Prostate gland (tissue), 2 donors: ENCODE measurements at regions not wholly inside any gene's neighbourhood (a gene's known extent, or its start where the extent isn't known, plus 50 kb on each side); places are given as distances from the start of the nearest gene placed in this dataset.

Experiments
- CTCF ChIP-seq, 4 experiments: fragments of 200-600 bp in 2 of 4; fragments of 450-650 bp in 2 of 4; sonication (generic) in 2 of 4; IDR thresholded peaks; 1 replicate in 3 of 4; 2 replicates in 1 of 4; pipeline ENCODE4 v1.5.1; 2016 to 2019; ENCODE audit warnings: antibody characterized with exemption in 4 of 4, mild to moderate bottlenecking in 2 of 4, moderate library complexity in 2 of 4
- POLR2A ChIP-seq: fragments of 450-650 bp; IDR thresholded peaks from one replicate; pipeline ENCODE4 v1.6.1; 2016; ENCODE audit warnings: antibody characterized with exemption, mild to moderate bottlenecking
- POLR2AphosphoS5 ChIP-seq: sonication (generic); formaldehyde crosslinking; IDR thresholded peaks from one replicate; pipeline ENCODE4 v1.6.1; 2017; ENCODE audit warnings: antibody characterized with exemption

- no peak for TF ChIP-seq CTCF (IDR thresholded peaks at IDR 0.05)
- TF ChIP-seq POLR2A, result no peak
- TF ChIP-seq POLR2AphosphoS5, result no peak
These were observed 61.2 kb upstream of the PRDX6 start for GRCh38 chr1:173415905-173416450.
